GM12878 (cell line): ENCODE measurements at regions not wholly inside any gene's neighbourhood (a gene's known extent, or its start where the extent isn't known, plus 50 kb on each side); places are given as distances from the start of the nearest gene placed in this dataset.

ENCODE experiments used
- ATAC-seq: fragments of 200-7000 bp; cut with Tn5 transposase; 3 replicates; pipeline ENCODE4 v1.9.1; 2020; ENCODE audit warnings: mild to moderate bottlenecking, moderate library complexity
- BruUV-seq: library from RNA; stranded (reverse); fragments of 400-500 nt; replicated peaks from 2 replicates; lab custom pipeline; 2021; lab: Mats Ljungman, UMichigan
- CTCF ChIA-PET: fragments of 300-600 bp; sonication (Branson Sonifier 250); formaldehyde crosslinking; extraction: SDS; loops from one replicate; lab custom pipeline; 2021; ENCODE audit warnings: inconsistent platforms; lab: Yijun Ruan, JAX
- POLR2A ChIA-PET: fragments of 350-600 bp; formaldehyde crosslinking; extraction: SDS; loops from one replicate; lab custom pipeline; 2021; ENCODE audit warnings: inconsistent platforms; lab: Charles Lee
- RAD21 ChIA-PET: fragments of 300-600 bp; sonication (Branson Sonifier 250); formaldehyde crosslinking; loops from one replicate; lab custom pipeline; 2023; ENCODE audit warnings: antibody characterized with exemption; ENCODE audit not compliant: unreplicated experiment; lab: Charles Lee
- SMC1A ChIA-PET: fragments of 300-600 bp; sonication (Branson Sonifier 250); formaldehyde crosslinking; loops from one replicate; lab custom pipeline; 2023; ENCODE audit not compliant: unreplicated experiment, uncharacterized antibody; lab: Charles Lee
- DNase-seq: peaks from one replicate; pipeline ENCODE4 v3.0.0-alpha.2; 2011; ENCODE audit warnings: low read depth, low spot score
- FAIRE-seq: peaks from 3 replicates; lab custom pipeline; 2011; peaks lifted over from hg19 to GRCh38; lab: Jason Lieb, UNC
- H2AFZ ChIP-seq: 2 replicates; pipeline ENCODE4 v1.6.0; 2011; ENCODE audit warnings: low read depth, low read length, control low read depth; ENCODE audit not compliant: control insufficient read depth
- H3K27ac ChIP-seq: 2 replicates; pipeline ENCODE4 v1.5.1; 2011; ENCODE audit warnings: control low read depth; ENCODE audit not compliant: control insufficient read depth, insufficient read depth
- H3K27me3 ChIP-seq, 2 experiments: replicated peaks in 1 of 2; 2 replicates each; pipeline versions ENCODE4 v1.6.0 to v1.6.1; 2011; ENCODE audit warnings: low read length in 1 of 2; ENCODE audit not compliant: control insufficient read depth in 2 of 2, insufficient read depth in 2 of 2
- H3K36me3 ChIP-seq, 2 experiments: 2 replicates each; pipeline ENCODE4 v1.5.1; 2011; ENCODE audit warnings: low read length in 1 of 2; ENCODE audit not compliant: control insufficient read depth in 2 of 2, insufficient read depth in 2 of 2
- H3K4me1 ChIP-seq: 2 replicates; pipeline ENCODE4 v1.6.1; 2011; ENCODE audit warnings: mild to moderate bottlenecking, low read length, moderate library complexity, mixed read lengths; ENCODE audit not compliant: control insufficient read depth, insufficient read depth
- H3K4me2 ChIP-seq: 2 replicates; pipeline ENCODE4 v1.6.0; 2011; ENCODE audit warnings: control low read depth; ENCODE audit not compliant: control insufficient read depth, insufficient read depth
- H3K4me3 ChIP-seq: fragments of 200-600 bp; sonication (generic); 2 replicates; pipeline ENCODE4 v1.5.1; 2016
- H3K79me2 ChIP-seq: 2 replicates; pipeline ENCODE4 v1.6.0; 2011; ENCODE audit warnings: low read length; ENCODE audit not compliant: control insufficient read depth, insufficient read depth
- H3K9ac ChIP-seq: 2 replicates; pipeline ENCODE4 v1.8.0; 2011; ENCODE audit warnings: low read length, control low read depth, mixed read lengths; ENCODE audit not compliant: control insufficient read depth, insufficient read depth
- H3K9me3 ChIP-seq: replicated peaks from 3 replicates; pipeline ENCODE4 v1.5.1; 2011; ENCODE audit warnings: mild to moderate bottlenecking, low read length; ENCODE audit not compliant: control insufficient read depth, insufficient read depth
- H4K20me1 ChIP-seq: 2 replicates; pipeline ENCODE4 v1.6.0; 2011; ENCODE audit not compliant: control insufficient read depth, insufficient read depth
- CBX5 ChIP-seq: sonication (generic); IDR thresholded peaks from 2 replicates; pipeline ENCODE4 v1.6.1; 2016; ENCODE audit warnings: low read depth, moderate library complexity, mild to moderate bottlenecking, inconsistent platforms
- CREB1 ChIP-seq: IDR thresholded peaks from 2 replicates; pipeline ENCODE4 v1.6.1; 2012; ENCODE audit warnings: low read depth, mild to moderate bottlenecking, inconsistent platforms
- E2F8 ChIP-seq: fragments of 450-650 bp; IDR thresholded peaks from 2 replicates; pipeline ENCODE4 v1.6.1; 2018; ENCODE audit warnings: mild to moderate bottlenecking, low read depth, moderate library complexity; ENCODE audit not compliant: partially characterized antibody
- E4F1 ChIP-seq: fragments of 450-650 bp; IDR thresholded peaks from 2 replicates; pipeline ENCODE4 v1.6.1; 2018; ENCODE audit warnings: borderline replicate concordance, mild to moderate bottlenecking; ENCODE audit not compliant: partially characterized antibody
- FOXM1 ChIP-seq: IDR thresholded peaks from 2 replicates; pipeline ENCODE4 v1.6.1; 2012; ENCODE audit warnings: low read depth, mild to moderate bottlenecking, inconsistent platforms, low read length, moderate library complexity
- RBBP5 ChIP-seq: fragments of 200-600 bp; sonication (generic); conservative IDR thresholded peaks from 2 replicates; pipeline ENCODE4 v1.6.1; 2016
- ZBTB4 ChIP-seq: fragments of 450-650 bp; formaldehyde crosslinking; IDR thresholded peaks from 2 replicates; pipeline ENCODE4 v1.4.0; 2022; ENCODE audit warnings: mild to moderate bottlenecking, moderate library complexity
- ZBTB40 ChIP-seq: fragments of 450-650 bp; IDR thresholded peaks from 2 replicates; pipeline ENCODE4 v1.6.1; 2016; ENCODE audit warnings: mild to moderate bottlenecking, moderate library complexity, borderline replicate concordance
- ZNF384 ChIP-seq: IDR thresholded peaks from 2 replicates; pipeline ENCODE4 v1.6.1; 2012; ENCODE audit warnings: low read depth, mild to moderate bottlenecking, low read length, improper control_type of control experiment, borderline replicate concordance
- WGBS: methylation state at CpG from one replicate; pipeline ENCODE4 v1.1.6; 2016; ENCODE audit warnings: low lambda C conversion rate; ENCODE audit not compliant: insufficient replicate concordance, insufficient coverage; ENCODE audit errors: missing lambda C conversion rate; 5-methylcytosine and 5-hydroxymethylcytosine counted together
- in situ Hi-C: fragments of 300-500 bp; cut with MboI; formaldehyde crosslinking; loops from 9 replicates; pipeline ENCODE4 v1.14.3; 2018; ENCODE audit warnings: mixed read lengths
- intact Hi-C: fragments of 100-400 bp; cut with micrococcal nuclease; formaldehyde crosslinking; loops from one replicate; pipeline ENCODE4 v1.14.2; 2022; ENCODE audit not compliant: unreplicated experiment

GRCh38 chr2:167572883-167573619 is 674.3 kb downstream of the STK39 start:
- in situ Hi-C loops (no loop called here), intact Hi-C loops (no loop called here)
- SMC1A ChIA-PET: interaction anchor here (0.8 kb wide), 1 partner anchor 79 kb away, joined by 3 read pairs; no protein-coding TSS in a partner anchor
- Histone ChIP-seq H3K36me3 (no peaks in the 10 kb centered on the region), H3K79me2 (no peaks in the 10 kb centered on the region), H3K4me1 (no peaks in the 10 kb centered on the region), H3K27me3 (no peaks in the 10 kb centered on the region), H3K9ac (no peak overlapping the region), H3K9me3 (no peaks in the 10 kb centered on the region), H2AFZ (no peak overlapping the region), H3K4me2 (no peak overlapping the region), H3K27ac (no peak overlapping the region), H4K20me1 (no peaks in the 10 kb centered on the region), H3K4me3 (no peak overlapping the region)
- RAD21 ChIA-PET: no interaction called here
- FAIRE-seq (no peak), DNase-seq (no peak), ATAC-seq (no peak)
- WGBS: 22% methylated on average over 1 of the region's 1 CpG
- BruUV-seq: no TSS peak
- POLR2A ChIA-PET: no interaction called here
- CTCF ChIA-PET: interaction anchor here (1.2 kb wide), 1 partner anchor 19 kb away, joined by 3 read pairs; no protein-coding TSS in a partner anchor
- TF ChIP-seq RBBP5 (no peak), E4F1 (no peak), FOXM1 (no peak), CREB1 (no peak), E2F8 (no peak), CBX5 (no peak), ZBTB40 (no peak), ZNF384 (no peak), ZBTB4 (CRISPR knock-in tag) (no peak)
